MV-4-11 (cell line): ENCODE measurements at regions not wholly inside any gene's neighbourhood (a gene's known extent, or its start where the extent isn't known, plus 50 kb on each side); places are given as distances from the start of the nearest gene placed in this dataset.

Experiments
- DNase-seq: peaks from one replicate; lab custom pipeline; 2025; lab: John Stamatoyannopoulos, UW

- no peak for DNase-seq
Measured at GRCh38 chr15:62545467-62546227, 380.6 kb upstream of the C2CD4B start.

- no peak for DNase-seq
Measured at GRCh38 chr15:62546628-62547027, 381.5 kb upstream of the C2CD4B start.

GRCh38 chr15:62547584-62547983 is 382.5 kb upstream of the C2CD4B start:
- DNase-seq: no peak

GRCh38 chr15:62549345-62549970 is 384.4 kb upstream of the C2CD4B start:
- no peak for DNase-seq

GRCh38 chr15:62550106-62550505 is 385.0 kb upstream of the C2CD4B start:
- DNase-seq: no peak

GRCh38 chr15:62552444-62552843 is 387.4 kb upstream of the C2CD4B start:
- no peak for DNase-seq

- peak; percentile 54 for DNase-seq
Measured at GRCh38 chr15:62553911-62554563, 389.0 kb upstream of the C2CD4B start.

GRCh38 chr15:62558640-62559380 is 393.7 kb upstream of the C2CD4B start:
- no peak for DNase-seq

GRCh38 chr15:62559381-62559733 is 394.3 kb upstream of the C2CD4B start:
- no peak for DNase-seq

- DNase-seq: no peak
Measured at GRCh38 chr15:62561059-62561519, 396.0 kb upstream of the C2CD4B start.

- no peak for DNase-seq
Measured at GRCh38 chr15:62561571-62561970, 396.5 kb upstream of the C2CD4B start.

- DNase-seq: no peak
Measured at GRCh38 chr15:62564886-62565633, 400.0 kb upstream of the C2CD4B start.

- no peak for DNase-seq
Measured at GRCh38 chr15:62565634-62566026, 400.5 kb upstream of the C2CD4B start.

- DNase-seq: no peak
Measured at GRCh38 chr15:62566248-62566647, 401.2 kb upstream of the C2CD4B start.

- no peak for DNase-seq
Measured at GRCh38 chr15:62567501-62567900, 402.4 kb upstream of the C2CD4B start.

- DNase-seq: no peak
Measured at GRCh38 chr15:62568004-62568403, 402.9 kb upstream of the C2CD4B start.

GRCh38 chr15:62568702-62569101 is 403.6 kb upstream of the C2CD4B start:
- DNase-seq: no peak

GRCh38 chr15:62569460-62570404 is 404.6 kb upstream of the C2CD4B start:
- DNase-seq: peak; percentile 70

GRCh38 chr15:62570405-62570783 is 405.3 kb upstream of the C2CD4B start:
- DNase-seq: no peak

GRCh38 chr15:62571072-62571471 is 406.0 kb upstream of the C2CD4B start:
- DNase-seq: no peak

GRCh38 chr15:62572797-62573196 is 407.7 kb upstream of the C2CD4B start:
- DNase-seq: no peak
